Liver (tissue), 8 donors: ENCODE measurements at regions not wholly inside any gene's neighbourhood (a gene's known extent, or its start where the extent isn't known, plus 50 kb on each side); places are given as distances from the start of the nearest gene placed in this dataset.

Experiments
- DNase-seq: peaks from one replicate; pipeline ENCODE4 v3.0.0-alpha.2; 2017; ENCODE audit warnings: low spot score
- H3K27ac ChIP-seq, 2 donors: one replicate each; pipeline ENCODE4 v1.7.0; 2013; ENCODE audit warnings: inconsistent platforms in 2 of 2, low read length in 2 of 2, control low read depth in 1 of 2, low read depth in 1 of 2, mild to moderate bottlenecking in 1 of 2
- H3K27me3 ChIP-seq, 4 donors: one replicate each; pipeline versions ENCODE4 v1.6.1 to v1.7.0; 2013; ENCODE audit warnings: low read length in 3 of 4, inconsistent platforms in 1 of 4, mild to moderate bottlenecking in 1 of 4, moderate library complexity in 1 of 4; ENCODE audit not compliant: control insufficient read depth in 4 of 4, insufficient read depth in 4 of 4
- H3K36me3 ChIP-seq, 4 donors: one replicate each; pipeline versions ENCODE4 v1.6.1 to v1.7.0; 2013; ENCODE audit warnings: low read length in 3 of 4, mild to moderate bottlenecking in 3 of 4, low read depth in 1 of 4, moderate library complexity in 1 of 4; ENCODE audit not compliant: control insufficient read depth in 4 of 4, insufficient read depth in 3 of 4
- H3K4me1 ChIP-seq, 4 donors: one replicate each; pipeline versions ENCODE4 v1.6.1 to v1.7.0; 2013; ENCODE audit warnings: low read length in 3 of 4, mild to moderate bottlenecking in 3 of 4, moderate library complexity in 1 of 4; ENCODE audit not compliant: control insufficient read depth in 4 of 4, insufficient read depth in 4 of 4
- H3K4me3 ChIP-seq, 3 donors: one replicate each; pipeline versions ENCODE4 v1.6.1 to v1.7.0; 2013; ENCODE audit warnings: low read length in 3 of 3, control low read depth in 1 of 3, low read depth in 1 of 3, mild to moderate bottlenecking in 1 of 3
- H3K9ac ChIP-seq, 2 donors: one replicate each; pipeline ENCODE4 v1.7.0; 2013; ENCODE audit warnings: low read length in 2 of 2, mild to moderate bottlenecking in 2 of 2, moderate library complexity in 2 of 2, control low read depth in 1 of 2, low read depth in 1 of 2
- H3K9me3 ChIP-seq, 4 donors: one replicate each; pipeline versions ENCODE4 v1.6.1 to v1.7.0; 2013; ENCODE audit warnings: low read length in 3 of 4; ENCODE audit not compliant: control insufficient read depth in 4 of 4
- ATF3 ChIP-seq: IDR thresholded peaks from 2 replicates; pipeline ENCODE4 v1.6.1; 2016; ENCODE audit warnings: antibody characterized with exemption
- CTCF ChIP-seq: fragments of 150-350 bp; IDR thresholded peaks from 2 replicates; pipeline ENCODE4 v1.5.1; 2017; ENCODE audit warnings: improper control_type of control experiment, low read depth, low read length; ENCODE audit not compliant: missing input control
- FOXA2 ChIP-seq: IDR thresholded peaks from 2 replicates; pipeline ENCODE4 v1.6.1; 2016; ENCODE audit warnings: antibody characterized with exemption
- GABPA ChIP-seq, 2 donors: IDR thresholded peaks in 1 of 2; conservative IDR thresholded peaks in 1 of 2; 2 replicates each; pipeline ENCODE4 v1.6.1; 2016; ENCODE audit warnings: antibody characterized with exemption in 2 of 2, mild to moderate bottlenecking in 1 of 2, moderate library complexity in 1 of 2
- HNF4A ChIP-seq, 2 donors: conservative IDR thresholded peaks; 2 replicates each; pipeline ENCODE4 v1.6.1; 2016; ENCODE audit warnings: antibody characterized with exemption in 2 of 2, mild to moderate bottlenecking in 2 of 2
- HNF4G ChIP-seq: IDR thresholded peaks from 2 replicates; pipeline ENCODE4 v1.6.1; 2016; ENCODE audit warnings: antibody characterized with exemption
- JUND ChIP-seq, 2 donors: IDR thresholded peaks; 2 replicates each; pipeline ENCODE4 v1.6.1; 2016; ENCODE audit warnings: antibody characterized with exemption in 2 of 2
- MAX ChIP-seq: IDR thresholded peaks from 2 replicates; pipeline ENCODE4 v1.6.1; 2016; ENCODE audit warnings: antibody characterized with exemption
- NR2F2 ChIP-seq: IDR thresholded peaks from 2 replicates; pipeline ENCODE4 v1.6.1; 2016; ENCODE audit warnings: antibody characterized with exemption
- REST ChIP-seq: IDR thresholded peaks from 2 replicates; pipeline ENCODE4 v1.6.1; 2016; ENCODE audit warnings: antibody characterized with exemption, mild to moderate bottlenecking
- SP1 ChIP-seq: IDR thresholded peaks from 2 replicates; pipeline ENCODE4 v1.6.1; 2018; ENCODE audit warnings: antibody characterized with exemption, mild to moderate bottlenecking
- YY1 ChIP-seq: IDR thresholded peaks from 2 replicates; pipeline ENCODE4 v1.6.1; 2016; ENCODE audit warnings: antibody characterized with exemption, mild to moderate bottlenecking
- ZBTB33 ChIP-seq: IDR thresholded peaks from 2 replicates; pipeline ENCODE4 v1.6.1; 2016; ENCODE audit warnings: antibody characterized with exemption
- WGBS: extraction: QIAGEN DNeasy Blood & Tissue Kit; methylation state at CpG from one replicate; pipeline ENCODE4 v1.1.7; 2013; 5-methylcytosine and 5-hydroxymethylcytosine counted together
- donor health status: healthy.
- donor health status: healthy.
- donor health status: healthy.
- donor health status: healthy.
- donor health status: healthy.

- Histone ChIP-seq H3K36me3 (no peaks in the 10 kb centered on the region), H3K9me3 (no peaks in the 10 kb centered on the region), H3K4me1 (no peaks in the 10 kb centered on the region), H3K27me3 (no peaks in the 10 kb centered on the region), H3K9ac (no peak overlapping the region), H3K4me3 (no peak overlapping the region), H3K27ac (no peak overlapping the region)
- WGBS, result 80% methylated on average over 4 of the region's 4 CpGs
- TF ChIP-seq ATF3 (no peak), MAX (no peak), GABPA (IDR thresholded peaks at IDR 0.05 in 1 of 2, conservative IDR thresholded peaks at IDR 0.05 in 1 of 2) (no peak)
- DNase-seq, result no peak
Measured at GRCh38 chrY:8489880-8490630, 847.2 kb upstream of the TSPY4 start.

GRCh38 chrY:8494396-8494795, 842.9 kb upstream of the TSPY4 start:
- TF ChIP-seq REST, result no peak
- TF ChIP-seq FOXA2, result no peak
- TF ChIP-seq ZBTB33, result no peak
- no peak for TF ChIP-seq HNF4A (conservative IDR thresholded peaks at IDR 0.05)
- no peak for TF ChIP-seq SP1
- no peak for TF ChIP-seq NR2F2
- H3K36me3 ChIP-seq, result no peaks in the 10 kb centered on the region
- H3K4me3 ChIP-seq, result no peak overlapping the region
- no peak for DNase-seq
- H3K27me3 ChIP-seq, result no peaks in the 10 kb centered on the region
- no peaks in the 10 kb centered on the region for H3K4me1 ChIP-seq
- no peaks in the 10 kb centered on the region for H3K9me3 ChIP-seq
- H3K27ac ChIP-seq, result no peak overlapping the region
- H3K9ac ChIP-seq, result no peak overlapping the region

- Histone ChIP-seq H3K27ac (no peak overlapping the region), H3K27me3 (no peaks in the 10 kb centered on the region), H3K4me1 (no peaks in the 10 kb centered on the region), H3K36me3 (no peaks in the 10 kb centered on the region), H3K4me3 (no peak overlapping the region), H3K9me3 (no peaks in the 10 kb centered on the region), H3K9ac (no peak overlapping the region)
- DNase-seq, result no peak
- TF ChIP-seq MAX, result no peak
- TF ChIP-seq HNF4G, result no peak
- no peak for TF ChIP-seq SP1
- no peak for TF ChIP-seq JUND (IDR thresholded peaks at IDR 0.05)
- TF ChIP-seq YY1, result no peak
- no peak for TF ChIP-seq CTCF
- WGBS, result 62% methylated on average over 2 of the region's 2 CpGs
Measured at GRCh38 chrY:8495243-8495642, 842.0 kb upstream of the TSPY4 start.
